ENCODE measurements at regions not wholly inside any gene's neighbourhood (a gene's known extent, or its start where the extent isn't known, plus 50 kb on each side); places are given as distances from the start of the nearest gene placed in this dataset.
A peak's percentile ranks its signal among the peaks of the same experiment; 100 is the strongest.
"Not testable (repeated sequence)": the region's sequence is repeated elsewhere in the genome, so short reads cannot be mapped to it uniquely, and the experiment has no call there.

DNA sequence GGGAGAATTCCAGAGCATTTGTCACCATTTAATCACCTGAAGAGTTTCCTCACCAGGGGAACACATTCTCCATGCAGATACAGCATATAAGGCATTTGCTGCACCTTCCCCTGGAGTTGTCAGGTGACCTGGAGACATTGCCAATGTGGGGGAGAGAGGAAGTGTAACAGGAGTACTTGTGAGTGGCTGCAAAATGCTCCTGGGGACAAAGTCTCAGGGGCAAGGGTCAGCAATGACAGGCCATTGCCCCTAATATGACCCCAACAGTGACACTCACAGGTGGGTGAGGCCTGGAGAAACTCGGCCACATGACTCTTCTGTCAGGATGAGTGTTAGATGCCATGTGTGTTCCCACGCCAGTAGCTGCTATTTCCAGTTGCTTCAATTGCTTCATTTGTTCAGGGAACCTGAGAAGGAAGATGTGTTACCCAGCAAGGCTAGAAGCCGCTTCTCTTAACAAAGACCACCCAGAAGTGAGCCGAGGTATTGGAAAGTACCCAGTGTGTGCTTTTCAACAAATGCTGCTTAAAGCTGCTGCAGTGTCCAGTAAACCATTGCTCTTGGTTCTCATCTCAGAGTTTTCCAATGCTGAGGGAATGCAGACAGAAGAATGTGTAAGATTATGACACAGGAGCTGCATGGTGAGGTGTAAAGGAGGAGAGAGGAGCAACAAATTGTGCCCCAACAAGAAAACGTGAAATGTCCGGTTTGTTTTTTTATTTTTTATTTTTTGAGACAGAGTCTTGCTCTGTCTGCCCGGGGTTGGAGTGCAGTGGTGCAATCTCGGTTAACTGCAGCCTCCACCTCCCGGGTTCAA lies 128.2 kb upstream of the SLC44A1 start:
- no peak for DNase-seq

GRCh38 chr9:105117234-105117633 lies 127.2 kb upstream of the SLC44A1 start:
- DNase-seq = peak; percentile 31

- DNase-seq = no peak
Measured at GRCh38 chr9:105118636-105119035, 125.8 kb upstream of the SLC44A1 start.

GRCh38 chr9:105119156-105119555 lies 125.3 kb upstream of the SLC44A1 start:
- DNase-seq = no peak

DNA sequence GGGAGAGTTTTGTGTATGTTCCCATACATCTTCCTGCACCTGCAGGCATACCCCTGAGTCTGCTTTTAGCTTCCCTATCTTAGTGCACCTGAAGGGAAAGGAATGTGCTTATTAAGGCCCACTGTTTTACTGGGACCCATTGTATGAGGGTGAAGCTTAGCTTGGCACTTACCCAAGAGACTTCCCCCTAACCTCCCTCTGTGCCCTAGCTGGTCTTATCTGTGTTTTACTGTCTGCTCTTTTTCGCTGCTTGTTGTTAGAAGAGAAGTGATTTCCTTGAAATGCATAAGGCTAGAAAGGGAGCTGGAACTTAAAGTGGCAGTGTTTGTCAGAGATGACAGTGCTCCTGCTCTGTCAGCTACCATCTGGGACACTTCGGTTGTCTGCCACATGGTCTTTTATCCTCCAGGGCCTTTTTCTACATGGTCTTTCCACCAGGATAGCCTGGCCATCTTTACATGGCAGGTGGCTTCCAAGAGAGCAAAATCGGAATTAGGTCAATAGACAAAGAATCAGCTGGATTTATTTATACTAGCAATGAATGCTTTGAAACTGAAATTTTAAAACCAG lies 122.5 kb upstream of the SLC44A1 start:
- no peak for DNase-seq

- not testable (repeated sequence) for DNase-seq
Measured at GRCh38 chr9:105124598-105124997, 119.9 kb upstream of the SLC44A1 start.

DNA sequence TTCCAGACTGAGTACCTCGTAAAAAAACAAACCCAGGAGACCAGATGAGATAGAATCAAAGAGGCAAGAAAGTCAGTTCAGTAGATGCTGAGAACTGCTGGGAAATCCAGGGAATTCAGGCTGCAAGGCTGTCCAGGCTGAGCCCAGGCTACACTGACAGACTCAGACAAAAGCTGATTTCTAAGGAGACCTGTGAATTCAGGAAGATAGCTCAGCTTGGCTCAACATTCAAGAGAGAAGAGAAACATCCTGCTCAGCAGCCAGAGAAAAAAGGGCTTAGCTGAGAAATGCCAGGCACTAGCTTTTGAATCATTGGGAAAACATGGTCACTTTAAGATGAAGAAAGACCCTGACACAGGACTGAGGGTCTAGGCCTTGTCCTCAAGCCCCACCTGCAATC lies 118.2 kb upstream of the SLC44A1 start:
- DNase-seq = no peak

DNA sequence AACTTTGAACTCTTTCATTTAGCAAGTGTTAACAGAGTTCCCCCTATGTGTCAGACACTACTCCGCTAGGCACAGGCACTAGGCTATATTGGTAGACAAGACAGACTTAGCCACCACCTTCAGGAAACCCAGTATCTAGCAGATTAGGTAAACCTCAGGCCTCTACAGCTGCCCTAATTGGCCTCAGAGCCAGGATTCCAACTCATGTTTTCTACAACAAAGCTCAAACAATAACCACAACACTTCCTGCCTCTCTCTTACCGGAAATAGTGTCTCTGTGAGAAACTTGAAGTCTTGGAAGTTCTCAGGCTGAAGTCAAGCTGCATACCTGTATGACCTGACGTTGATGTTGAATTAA lies 116.6 kb upstream of the SLC44A1 start:
- no peak for DNase-seq

- DNase-seq = no peak
Measured at GRCh38 chr9:105128908-105129600, 115.4 kb upstream of the SLC44A1 start.

- DNase-seq = no peak
Measured at GRCh38 chr9:105129731-105130130, 114.7 kb upstream of the SLC44A1 start.

DNA sequence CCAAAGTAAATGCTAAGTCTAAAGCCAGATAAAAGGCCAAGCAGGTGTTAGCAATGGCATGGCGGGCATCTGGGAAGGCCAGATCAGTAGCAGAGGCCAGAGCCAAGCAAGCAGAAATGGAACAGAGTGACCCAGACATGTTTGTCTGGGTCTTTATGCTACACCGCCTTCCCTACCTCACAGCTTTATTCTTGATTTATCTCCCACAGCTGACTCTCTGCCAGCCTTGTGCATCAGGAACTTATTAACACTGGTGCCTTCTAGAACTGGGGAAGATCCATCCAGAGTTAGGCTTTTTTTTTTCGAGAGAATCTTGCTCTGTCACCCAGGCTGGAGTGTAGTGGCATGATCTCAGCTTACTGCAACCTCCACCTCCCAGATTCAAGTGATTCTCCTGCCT lies 112.5 kb upstream of the SLC44A1 start:
- no peak for DNase-seq

DNA sequence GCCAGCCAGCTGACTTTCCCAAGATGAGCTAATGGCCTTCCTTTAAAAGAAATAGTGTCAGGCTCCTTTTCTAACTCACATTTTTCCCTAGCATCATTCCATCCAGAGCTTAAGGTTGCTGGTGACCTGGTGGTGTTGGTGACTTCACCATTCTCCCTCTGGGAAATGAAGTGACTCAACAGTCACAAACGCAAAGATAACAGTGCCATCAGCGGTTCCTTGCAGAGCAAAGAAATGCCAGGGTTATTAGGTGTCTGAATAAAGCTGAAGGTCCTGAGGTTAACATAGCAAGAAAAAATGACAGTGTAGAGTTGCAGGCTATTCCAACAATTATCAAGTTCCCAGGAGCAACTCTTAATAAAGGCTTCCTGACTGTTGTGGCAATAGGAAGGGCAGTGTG lies 111.8 kb upstream of the SLC44A1 start:
- DNase-seq = no peak

GRCh38 chr9:105138306-105138801 lies 106.1 kb upstream of the SLC44A1 start:
- no peak for DNase-seq

DNA sequence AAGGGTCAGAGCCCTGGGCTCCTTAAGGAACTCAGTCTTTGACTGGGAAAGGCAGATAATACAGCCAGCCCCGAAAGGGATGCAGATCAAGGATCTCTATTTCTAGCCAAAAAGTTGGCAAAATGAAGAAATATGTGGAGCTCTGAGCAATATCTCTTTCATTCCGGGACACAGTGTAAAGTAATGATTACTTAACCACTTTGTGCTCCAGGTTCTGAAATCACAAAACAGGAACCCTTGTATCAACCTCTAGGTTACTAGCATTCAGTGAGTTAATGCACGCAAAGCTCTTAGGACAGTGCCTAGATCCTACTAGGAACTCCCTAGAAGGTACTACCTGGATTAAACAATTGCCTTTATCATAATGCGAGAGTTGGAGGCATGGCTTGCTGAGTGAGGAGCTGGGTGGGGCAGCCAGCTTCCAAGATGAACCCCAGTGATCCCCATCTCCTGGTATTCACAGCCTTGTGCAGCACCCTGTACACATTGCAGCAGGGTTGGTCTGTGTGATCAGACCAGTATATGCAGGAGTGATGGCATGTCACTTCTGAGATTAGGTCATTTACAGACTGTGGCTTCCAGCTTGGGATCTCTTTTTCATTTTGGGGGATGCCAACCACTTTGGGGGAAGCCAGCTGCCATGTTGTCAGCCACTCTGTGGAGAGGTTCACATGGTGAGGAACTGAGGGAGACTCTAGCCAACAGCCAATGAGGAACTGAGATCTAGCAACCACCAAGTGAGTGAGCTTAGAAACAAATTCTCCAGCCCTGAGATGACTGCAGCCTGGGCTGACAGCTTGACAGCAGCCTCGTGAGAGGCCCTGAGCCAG lies 103.1 kb upstream of the SLC44A1 start:
- DNase-seq = no peak

GRCh38 chr9:105141976-105142250 lies 102.5 kb upstream of the SLC44A1 start:
- no peak for DNase-seq

DNA sequence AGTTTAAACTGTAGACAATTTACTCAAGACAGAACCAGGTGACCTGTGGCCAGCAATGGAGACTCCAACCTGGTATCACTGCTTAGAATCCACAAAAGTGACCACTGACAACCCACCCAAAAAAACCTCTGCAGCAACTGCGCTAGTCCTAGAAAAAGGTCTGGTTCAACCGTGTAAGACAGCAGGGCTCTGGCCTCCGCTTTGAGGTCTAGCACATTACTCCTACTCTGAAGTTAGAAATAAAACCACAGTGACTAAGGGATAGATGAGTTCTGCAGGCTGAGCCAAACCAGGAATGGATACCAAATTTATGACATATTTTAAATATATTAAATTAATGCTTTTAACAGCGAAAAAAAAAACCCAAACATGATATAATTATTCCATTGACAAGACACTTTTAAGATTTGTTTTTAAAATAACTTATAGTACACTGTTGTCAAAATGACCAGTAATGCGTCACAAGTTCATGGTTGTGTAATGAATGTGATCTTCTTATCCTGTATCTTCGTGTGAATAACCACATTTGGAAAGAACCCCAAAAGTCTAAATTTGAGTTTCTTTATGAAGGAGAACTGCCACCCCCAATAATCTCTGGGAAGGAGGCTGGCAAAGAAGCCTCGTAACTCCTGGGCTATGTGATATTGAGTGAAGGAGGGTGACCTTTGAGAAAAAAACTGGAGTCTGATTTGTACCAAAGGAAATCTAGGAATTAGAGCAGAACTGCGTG lies 101.9 kb upstream of the SLC44A1 start:
- no peak for DNase-seq

DNA sequence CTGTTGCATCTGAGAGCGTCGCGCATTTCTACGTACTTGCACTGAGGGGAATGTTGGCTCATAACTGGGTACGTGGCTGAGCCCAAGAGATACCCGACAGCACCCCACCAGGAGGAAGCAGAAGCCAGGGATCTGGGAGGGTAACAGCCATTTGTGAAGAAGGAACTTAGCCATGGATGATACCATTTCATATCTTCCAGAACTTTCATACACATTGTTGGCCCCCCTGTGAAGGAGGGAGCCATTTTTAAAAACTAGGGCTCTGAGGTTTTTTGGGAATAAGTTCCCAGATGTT lies 101.4 kb upstream of the SLC44A1 start:
- DNase-seq = no peak

DNA sequence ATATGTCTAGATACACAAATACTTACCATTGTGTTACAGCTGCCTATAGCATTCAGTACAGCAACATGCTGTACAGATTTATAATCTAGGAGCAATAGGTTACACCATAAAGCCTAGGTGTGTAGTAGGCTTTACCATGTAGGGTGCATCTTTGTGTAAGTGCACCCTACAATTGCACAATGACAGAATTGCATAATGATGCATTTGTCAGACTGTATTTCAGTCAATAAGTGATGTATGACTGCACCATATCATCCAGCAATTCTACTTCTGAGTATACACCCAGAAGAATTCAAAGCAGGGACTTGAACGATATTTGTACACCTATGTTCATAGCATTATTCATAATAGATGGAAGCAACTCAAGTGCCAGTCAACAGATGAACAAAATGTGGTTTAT lies 100.4 kb upstream of the SLC44A1 start:
- no peak for DNase-seq

DNA sequence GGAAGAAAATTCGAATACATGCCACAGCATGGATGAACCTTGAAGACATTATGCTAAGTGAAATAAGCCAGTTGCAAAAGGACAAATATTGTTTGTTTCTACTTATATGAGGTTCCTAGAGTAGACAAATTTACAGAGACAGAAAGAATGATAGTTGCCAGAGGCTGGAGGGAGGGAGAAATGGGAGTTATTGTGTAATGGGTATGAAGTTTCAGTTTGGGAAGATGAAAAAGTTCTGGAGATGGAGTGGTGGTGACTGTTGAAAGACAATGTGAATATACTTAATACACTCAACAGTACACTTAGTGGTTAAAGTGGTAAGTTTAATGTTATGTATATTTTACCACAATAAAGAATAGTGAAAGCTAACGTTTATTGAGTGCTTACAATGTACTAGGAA lies 99.6 kb upstream of the SLC44A1 start:
- no peak for DNase-seq

- DNase-seq = peak; percentile 75
Measured at GRCh38 chr9:105146677-105147076, 97.8 kb upstream of the SLC44A1 start.

DNA sequence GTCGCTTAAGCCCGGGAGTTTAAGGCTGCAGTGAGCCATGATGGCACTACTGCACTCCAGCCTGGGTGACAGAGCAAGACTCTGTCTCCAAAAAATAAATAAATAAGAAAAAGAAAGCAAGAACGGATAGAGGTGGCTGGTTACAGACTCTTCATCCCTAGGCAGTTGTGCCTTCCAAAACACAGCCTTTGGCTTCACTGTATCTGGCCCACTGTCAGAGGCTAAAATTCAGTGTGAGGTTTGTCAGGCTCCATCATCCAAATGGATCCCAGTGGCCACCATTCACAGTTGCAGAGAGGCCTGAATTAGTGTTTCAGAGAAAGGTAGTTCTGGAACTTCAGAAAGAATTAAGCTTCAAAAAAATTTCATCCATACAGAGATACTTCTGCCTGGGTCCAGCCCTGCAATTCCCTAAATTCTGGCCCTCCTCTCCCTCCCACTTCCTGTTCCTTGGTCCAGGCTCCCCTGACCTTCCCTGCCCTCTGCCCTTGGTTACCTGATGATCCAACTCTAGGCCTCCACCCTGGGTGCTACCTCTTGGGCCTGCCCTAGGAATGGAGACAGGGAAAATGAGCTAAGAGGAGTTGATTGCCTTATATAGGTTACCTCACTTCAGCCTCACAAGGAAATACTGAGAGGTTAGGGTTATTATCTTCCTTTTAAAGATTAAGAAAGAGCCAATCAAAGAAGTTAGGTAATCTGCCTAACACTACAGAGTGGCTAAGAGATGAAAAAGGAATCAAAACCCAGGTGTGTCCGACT lies 97.2 kb upstream of the SLC44A1 start:
- DNase-seq = no peak

DNA sequence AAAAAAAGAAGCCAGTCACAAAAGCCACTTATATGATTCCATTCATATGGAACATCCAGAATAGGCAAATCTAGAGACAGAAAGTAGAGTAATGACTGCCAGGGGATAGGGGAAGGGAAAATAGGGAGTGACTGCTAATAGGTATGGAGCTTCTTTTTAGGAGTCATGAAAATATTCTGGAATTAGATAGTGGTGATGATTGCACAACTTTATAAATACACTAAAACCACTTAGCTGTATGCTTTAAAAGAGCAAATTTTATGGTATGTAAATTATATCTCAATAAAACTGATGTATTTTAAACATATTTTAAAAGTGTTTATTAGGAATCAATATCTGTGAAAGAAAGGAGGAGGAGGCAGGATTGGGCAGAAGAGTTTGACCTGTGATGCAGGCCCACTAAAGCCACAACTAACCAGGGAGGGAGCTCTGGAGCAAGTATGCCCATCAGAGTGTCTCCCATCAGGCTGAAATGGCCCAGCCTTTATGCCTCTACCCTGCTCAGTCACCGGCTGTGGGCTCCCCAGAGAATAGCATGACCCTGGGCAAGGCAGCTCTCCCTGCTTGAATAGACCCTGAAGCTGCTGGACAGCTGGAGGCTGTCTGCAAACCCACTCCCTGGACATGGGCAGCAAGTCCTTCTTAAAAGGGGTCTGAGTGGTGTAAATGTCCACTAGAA lies 96.0 kb upstream of the SLC44A1 start:
- DNase-seq = no peak
